HL-60 (cell line): ENCODE measurements at regions not wholly inside any gene's neighbourhood (a gene's known extent, or its start where the extent isn't known, plus 50 kb on each side); places are given as distances from the start of the nearest gene placed in this dataset.

Experiments used
- DNase-seq, 2 experiments: peaks; one replicate each; pipeline ENCODE4 v3.0.0-alpha.2; 2010 to 2020; ENCODE audit warnings: low read depth in 1 of 2, low spot score in 1 of 2
- H3K27ac ChIP-seq: fragments of 250-450 bp; sonication (Bioruptor Pico); replicated peaks from 2 replicates; pipeline ENCODE4 v1.5.1; 2020; ENCODE audit warnings: mild to moderate bottlenecking, moderate library complexity
- H3K27me3 ChIP-seq: fragments of 250-450 bp; sonication (Bioruptor Pico); 2 replicates; pipeline ENCODE4 v1.5.1; 2021; ENCODE audit warnings: mild to moderate bottlenecking, moderate library complexity; ENCODE audit not compliant: insufficient read depth, poor library complexity, severe bottlenecking
- H3K4me3 ChIP-seq: replicated peaks from 2 replicates; pipeline ENCODE4 v1.5.1; 2011; ENCODE audit warnings: mild to moderate bottlenecking, control low read depth, low read length; ENCODE audit not compliant: insufficient read depth
- GABPA ChIP-seq: IDR thresholded peaks from 2 replicates; pipeline ENCODE4 v1.6.1; 2012; ENCODE audit warnings: low read depth
- POLR2AphosphoS5 ChIP-seq: IDR thresholded peaks from 2 replicates; pipeline ENCODE4 v1.6.1; 2012; ENCODE audit warnings: low read depth
- SPI1 ChIP-seq: IDR thresholded peaks from 2 replicates; pipeline ENCODE4 v1.6.1; 2012; ENCODE audit warnings: low read depth, mild to moderate bottlenecking, borderline replicate concordance
- TF ChIP-seq, protein P1 (sequence below): IDR thresholded peaks from one replicate; pipeline ENCODE4 v1.5.1; 2011; ENCODE audit warnings: low read length, control low read depth, inconsistent platforms; ENCODE audit not compliant: insufficient read depth
- TF ChIP-seq, protein P2 (sequence below): IDR thresholded peaks from 2 replicates; pipeline ENCODE4 v1.6.1; 2012; ENCODE audit warnings: low read depth; ENCODE audit not compliant: insufficient replicate concordance

DNA sequence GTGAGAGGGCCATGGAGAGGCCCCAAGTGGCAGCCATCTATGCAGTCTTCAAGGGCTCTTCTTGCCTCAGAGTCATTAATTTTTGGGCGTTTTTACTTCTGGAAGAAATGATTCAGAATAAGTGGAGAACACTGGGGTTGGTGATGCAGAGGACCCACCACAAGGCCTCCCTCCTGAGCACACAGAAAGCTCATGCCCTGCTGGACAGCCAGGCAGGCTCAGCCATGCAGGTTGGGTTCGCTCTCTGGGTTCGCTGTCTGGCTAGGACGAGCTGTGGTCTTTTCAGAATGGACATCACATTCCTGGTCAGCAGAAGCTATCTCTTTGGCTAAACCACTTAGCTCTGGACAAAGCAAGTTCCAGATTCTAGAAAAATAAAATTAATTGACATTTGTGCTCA lies 480.8 kb downstream of the RPS24 start:
- H3K27me3 ChIP-seq: no peaks in the 10 kb centered on the region
- no peak overlapping the region for H3K4me3 ChIP-seq
- TF ChIP-seq POLR2AphosphoS5 (no peak), GABPA (no peak), SPI1 (no peak)
- TF ChIP-seq, protein P1, sequence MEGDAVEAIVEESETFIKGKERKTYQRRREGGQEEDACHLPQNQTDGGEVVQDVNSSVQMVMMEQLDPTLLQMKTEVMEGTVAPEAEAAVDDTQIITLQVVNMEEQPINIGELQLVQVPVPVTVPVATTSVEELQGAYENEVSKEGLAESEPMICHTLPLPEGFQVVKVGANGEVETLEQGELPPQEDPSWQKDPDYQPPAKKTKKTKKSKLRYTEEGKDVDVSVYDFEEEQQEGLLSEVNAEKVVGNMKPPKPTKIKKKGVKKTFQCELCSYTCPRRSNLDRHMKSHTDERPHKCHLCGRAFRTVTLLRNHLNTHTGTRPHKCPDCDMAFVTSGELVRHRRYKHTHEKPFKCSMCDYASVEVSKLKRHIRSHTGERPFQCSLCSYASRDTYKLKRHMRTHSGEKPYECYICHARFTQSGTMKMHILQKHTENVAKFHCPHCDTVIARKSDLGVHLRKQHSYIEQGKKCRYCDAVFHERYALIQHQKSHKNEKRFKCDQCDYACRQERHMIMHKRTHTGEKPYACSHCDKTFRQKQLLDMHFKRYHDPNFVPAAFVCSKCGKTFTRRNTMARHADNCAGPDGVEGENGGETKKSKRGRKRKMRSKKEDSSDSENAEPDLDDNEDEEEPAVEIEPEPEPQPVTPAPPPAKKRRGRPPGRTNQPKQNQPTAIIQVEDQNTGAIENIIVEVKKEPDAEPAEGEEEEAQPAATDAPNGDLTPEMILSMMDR: no peak
- TF ChIP-seq, protein P2, sequence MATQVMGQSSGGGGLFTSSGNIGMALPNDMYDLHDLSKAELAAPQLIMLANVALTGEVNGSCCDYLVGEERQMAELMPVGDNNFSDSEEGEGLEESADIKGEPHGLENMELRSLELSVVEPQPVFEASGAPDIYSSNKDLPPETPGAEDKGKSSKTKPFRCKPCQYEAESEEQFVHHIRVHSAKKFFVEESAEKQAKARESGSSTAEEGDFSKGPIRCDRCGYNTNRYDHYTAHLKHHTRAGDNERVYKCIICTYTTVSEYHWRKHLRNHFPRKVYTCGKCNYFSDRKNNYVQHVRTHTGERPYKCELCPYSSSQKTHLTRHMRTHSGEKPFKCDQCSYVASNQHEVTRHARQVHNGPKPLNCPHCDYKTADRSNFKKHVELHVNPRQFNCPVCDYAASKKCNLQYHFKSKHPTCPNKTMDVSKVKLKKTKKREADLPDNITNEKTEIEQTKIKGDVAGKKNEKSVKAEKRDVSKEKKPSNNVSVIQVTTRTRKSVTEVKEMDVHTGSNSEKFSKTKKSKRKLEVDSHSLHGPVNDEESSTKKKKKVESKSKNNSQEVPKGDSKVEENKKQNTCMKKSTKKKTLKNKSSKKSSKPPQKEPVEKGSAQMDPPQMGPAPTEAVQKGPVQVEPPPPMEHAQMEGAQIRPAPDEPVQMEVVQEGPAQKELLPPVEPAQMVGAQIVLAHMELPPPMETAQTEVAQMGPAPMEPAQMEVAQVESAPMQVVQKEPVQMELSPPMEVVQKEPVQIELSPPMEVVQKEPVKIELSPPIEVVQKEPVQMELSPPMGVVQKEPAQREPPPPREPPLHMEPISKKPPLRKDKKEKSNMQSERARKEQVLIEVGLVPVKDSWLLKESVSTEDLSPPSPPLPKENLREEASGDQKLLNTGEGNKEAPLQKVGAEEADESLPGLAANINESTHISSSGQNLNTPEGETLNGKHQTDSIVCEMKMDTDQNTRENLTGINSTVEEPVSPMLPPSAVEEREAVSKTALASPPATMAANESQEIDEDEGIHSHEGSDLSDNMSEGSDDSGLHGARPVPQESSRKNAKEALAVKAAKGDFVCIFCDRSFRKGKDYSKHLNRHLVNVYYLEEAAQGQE: no peak
- no peak overlapping the region for H3K27ac ChIP-seq
- DNase-seq: no peak

DNA sequence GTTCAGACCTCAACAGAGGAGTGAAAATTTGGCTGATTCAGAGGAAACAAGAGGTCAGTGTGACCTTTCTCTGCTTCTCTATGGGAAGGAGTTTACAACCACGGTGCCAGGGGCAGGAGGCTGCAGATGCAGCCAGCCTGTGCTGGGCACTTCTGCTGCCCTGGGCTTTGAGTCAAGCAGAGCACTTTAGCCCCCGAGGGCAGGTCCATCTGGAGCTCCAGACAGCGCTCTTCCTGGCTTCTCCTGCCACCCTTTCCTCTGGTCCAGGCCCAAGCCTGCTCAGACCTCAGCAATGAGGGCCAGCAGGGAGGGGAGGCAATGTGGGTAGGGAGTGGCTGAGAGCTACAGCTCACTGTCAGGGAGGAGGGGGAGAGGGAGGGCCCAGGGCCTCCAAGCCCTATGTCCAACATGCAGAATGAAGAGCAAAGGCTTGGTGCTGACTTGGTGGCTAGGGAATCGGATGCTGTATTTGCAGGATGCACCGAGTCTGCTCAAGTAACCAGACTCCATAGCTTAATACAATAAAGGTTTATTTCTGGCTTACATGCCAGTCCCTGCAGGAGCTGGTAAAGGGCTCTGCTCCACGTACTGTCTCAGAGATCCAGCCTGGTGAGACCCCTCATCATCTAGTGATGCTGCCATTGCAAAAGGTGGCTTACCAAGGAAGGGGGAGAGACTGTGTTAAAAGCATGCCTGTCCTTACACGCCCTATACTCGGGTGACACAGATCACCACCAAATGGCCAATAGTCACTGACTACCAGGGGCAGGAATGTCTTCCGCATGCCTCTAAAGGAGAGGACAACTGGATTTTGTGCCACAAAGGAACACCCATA lies 481.6 kb downstream of the RPS24 start:
- TF ChIP-seq, protein P1: no peak
- TF ChIP-seq POLR2AphosphoS5: no peak
- TF ChIP-seq, protein P2: no peak
- no peak for TF ChIP-seq SPI1
- TF ChIP-seq GABPA: no peak
- no peak for DNase-seq
- Histone ChIP-seq H3K27ac (no peak overlapping the region), H3K27me3 (no peaks in the 10 kb centered on the region), H3K4me3 (no peak overlapping the region)

DNA sequence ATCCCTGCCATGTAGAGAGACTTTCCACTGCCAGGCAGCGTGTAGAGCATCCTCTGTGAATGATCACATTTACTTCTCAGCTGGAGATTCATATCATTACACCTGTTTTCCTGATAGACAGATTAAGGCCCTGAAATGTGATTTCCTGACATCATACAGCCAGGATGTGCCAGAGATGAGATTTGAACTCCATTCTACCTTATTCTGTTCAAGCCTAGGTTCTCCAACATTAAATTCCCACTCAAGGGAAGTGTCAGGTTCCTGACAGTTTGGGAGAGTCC lies 482.1 kb downstream of the RPS24 start:
- Histone ChIP-seq H3K27ac (no peak overlapping the region), H3K4me3 (no peak overlapping the region), H3K27me3 (no peaks in the 10 kb centered on the region)
- DNase-seq: no peak
- TF ChIP-seq SPI1: no peak
- no peak for TF ChIP-seq POLR2AphosphoS5
- TF ChIP-seq, protein P2: no peak
- TF ChIP-seq, protein P1: no peak
- TF ChIP-seq GABPA: no peak
